ENCODE measurements at regions not wholly inside any gene's neighbourhood (a gene's known extent, or its start where the extent isn't known, plus 50 kb on each side); places are given as distances from the start of the nearest gene placed in this dataset.

DNA sequence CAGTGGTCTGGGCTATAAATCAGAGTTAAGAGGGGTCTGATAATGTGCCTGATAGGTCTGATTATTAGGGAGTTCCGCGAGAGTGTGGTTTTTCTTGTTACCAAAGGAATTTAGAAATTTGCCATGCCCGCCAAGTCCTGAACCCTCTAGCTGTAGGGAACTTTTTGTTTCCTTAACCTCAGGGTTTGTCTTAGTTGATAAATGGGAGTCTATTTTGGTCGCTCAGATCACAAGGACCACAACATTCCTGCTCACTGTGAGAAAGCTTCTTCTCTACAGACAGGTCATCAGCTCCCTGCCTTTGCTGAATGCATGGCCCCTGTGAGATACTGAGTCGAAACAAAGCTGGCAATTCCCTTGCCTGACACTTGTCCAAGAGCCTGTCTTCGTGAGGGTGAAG lies 497.8 kb downstream of the HS3ST4 start:
- no peak for DNase-seq (ENCODE audit: low read depth, low spot score)
- TF ChIP-seq, protein P1, sequence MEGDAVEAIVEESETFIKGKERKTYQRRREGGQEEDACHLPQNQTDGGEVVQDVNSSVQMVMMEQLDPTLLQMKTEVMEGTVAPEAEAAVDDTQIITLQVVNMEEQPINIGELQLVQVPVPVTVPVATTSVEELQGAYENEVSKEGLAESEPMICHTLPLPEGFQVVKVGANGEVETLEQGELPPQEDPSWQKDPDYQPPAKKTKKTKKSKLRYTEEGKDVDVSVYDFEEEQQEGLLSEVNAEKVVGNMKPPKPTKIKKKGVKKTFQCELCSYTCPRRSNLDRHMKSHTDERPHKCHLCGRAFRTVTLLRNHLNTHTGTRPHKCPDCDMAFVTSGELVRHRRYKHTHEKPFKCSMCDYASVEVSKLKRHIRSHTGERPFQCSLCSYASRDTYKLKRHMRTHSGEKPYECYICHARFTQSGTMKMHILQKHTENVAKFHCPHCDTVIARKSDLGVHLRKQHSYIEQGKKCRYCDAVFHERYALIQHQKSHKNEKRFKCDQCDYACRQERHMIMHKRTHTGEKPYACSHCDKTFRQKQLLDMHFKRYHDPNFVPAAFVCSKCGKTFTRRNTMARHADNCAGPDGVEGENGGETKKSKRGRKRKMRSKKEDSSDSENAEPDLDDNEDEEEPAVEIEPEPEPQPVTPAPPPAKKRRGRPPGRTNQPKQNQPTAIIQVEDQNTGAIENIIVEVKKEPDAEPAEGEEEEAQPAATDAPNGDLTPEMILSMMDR (IDR thresholded peaks at IDR 0.05; ENCODE audit: low read depth, low read length), result no peak
- in situ Hi-C loops (cut with HindIII; ENCODE audit: low sequenced_read_pairs), result no loop called here
- H3K4me3 ChIP-seq (ENCODE audit: low read depth, low read length), result no peak overlapping the region

DNA sequence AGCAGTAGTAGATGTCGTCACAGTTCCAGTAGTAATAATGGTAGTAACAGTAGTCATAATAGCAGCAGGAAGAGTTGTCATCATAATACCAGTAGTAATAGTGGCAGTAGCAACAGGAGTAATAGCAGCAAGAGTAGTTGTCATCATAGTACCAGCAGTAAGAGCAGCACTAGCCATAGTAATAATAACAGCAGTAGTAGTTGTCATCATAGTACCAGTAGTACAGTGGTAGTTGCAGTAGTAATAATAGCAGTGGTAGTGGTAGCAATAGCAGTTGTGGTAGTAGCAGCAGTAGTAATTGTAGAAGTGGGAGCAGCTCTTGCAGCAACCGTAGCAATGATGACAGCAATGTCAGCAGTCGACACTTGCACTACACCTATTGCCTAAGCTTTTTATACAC lies 502.8 kb downstream of the HS3ST4 start:
- TF ChIP-seq, protein P1 (IDR thresholded peaks at IDR 0.05; ENCODE audit: low read depth, low read length), result no peak
- in situ Hi-C loops (cut with HindIII; ENCODE audit: low sequenced_read_pairs), result no loop called here
- DNase-seq (ENCODE audit: low read depth, low spot score), result no peak
- no peak overlapping the region for H3K4me3 ChIP-seq (ENCODE audit: low read depth, low read length)

DNA sequence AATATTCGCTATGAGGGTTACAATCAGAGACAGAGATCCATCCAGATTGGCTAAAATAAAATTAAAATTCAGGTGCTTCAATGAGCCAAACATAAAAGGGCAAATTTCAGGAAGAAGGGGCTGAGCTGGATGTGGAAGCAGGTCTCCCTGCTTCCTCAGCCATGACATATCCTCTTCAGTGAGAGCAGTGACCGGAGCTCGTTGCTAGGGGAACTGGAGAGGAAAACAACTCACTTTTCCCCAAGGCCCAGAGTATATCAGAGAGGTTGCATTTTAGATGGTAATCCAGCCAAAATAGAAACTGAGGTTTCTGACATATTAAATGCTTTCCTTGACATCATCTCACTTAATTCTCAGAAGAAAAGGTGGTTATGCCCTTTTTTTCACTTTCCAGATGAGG lies 503.5 kb downstream of the HS3ST4 start:
- TF ChIP-seq, protein P1 (IDR thresholded peaks at IDR 0.05; ENCODE audit: low read depth, low read length), result no peak
- H3K4me3 ChIP-seq (ENCODE audit: low read depth, low read length), result no peak overlapping the region
- in situ Hi-C loops (cut with HindIII; ENCODE audit: low sequenced_read_pairs), result no loop called here
- no peak for DNase-seq (ENCODE audit: low read depth, low spot score)

DNA sequence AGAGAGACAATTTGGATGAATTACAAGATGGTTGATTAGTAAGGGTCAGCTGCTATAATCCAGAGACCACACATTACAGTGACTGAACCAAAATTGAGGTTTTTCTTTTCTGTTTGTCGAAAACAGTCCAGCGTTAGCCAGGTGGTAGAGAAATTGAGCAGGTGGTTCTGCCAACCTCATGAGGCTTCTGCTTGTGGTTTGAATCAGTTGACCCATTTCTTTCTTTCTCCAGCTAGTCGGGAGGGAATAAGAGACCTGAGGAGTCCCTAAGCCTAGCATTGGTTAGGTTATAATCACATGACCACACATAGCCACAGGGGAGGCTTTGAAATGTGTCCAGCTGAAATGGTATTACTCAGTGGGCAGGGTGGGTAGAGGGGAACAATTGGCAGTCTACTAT lies 504.6 kb downstream of the HS3ST4 start:
- DNase-seq (ENCODE audit: low read depth, low spot score), result no peak
- in situ Hi-C loops (cut with HindIII; ENCODE audit: low sequenced_read_pairs), result no loop called here
- TF ChIP-seq, protein P1 (IDR thresholded peaks at IDR 0.05; ENCODE audit: low read depth, low read length), result no peak
- H3K4me3 ChIP-seq (ENCODE audit: low read depth, low read length), result no peak overlapping the region

DNA sequence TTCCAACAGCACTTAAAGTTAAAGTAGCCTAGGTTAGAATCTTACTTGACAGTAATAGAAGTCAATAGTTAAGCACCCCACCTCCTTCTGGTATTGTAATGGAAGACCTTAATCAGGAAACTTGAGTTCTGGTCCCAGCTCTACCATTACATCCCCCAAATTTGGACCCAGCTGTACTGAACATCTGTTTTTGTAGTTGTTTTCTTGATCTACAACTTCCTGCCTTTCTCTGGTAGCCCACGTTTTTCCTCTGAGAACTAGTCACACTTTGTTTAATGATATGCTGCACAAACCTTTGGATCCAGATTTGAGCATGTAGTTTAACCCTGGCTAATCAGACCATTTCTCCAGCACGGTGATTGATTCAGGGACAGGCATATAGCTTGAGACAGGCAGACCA lies 505.0 kb downstream of the HS3ST4 start:
- in situ Hi-C loops (cut with HindIII; ENCODE audit: low sequenced_read_pairs), result no loop called here
- no peak for DNase-seq (ENCODE audit: low read depth, low spot score)
- H3K4me3 ChIP-seq (ENCODE audit: low read depth, low read length), result no peak overlapping the region
- TF ChIP-seq, protein P1 (IDR thresholded peaks at IDR 0.05; ENCODE audit: low read depth, low read length), result no peak

DNA sequence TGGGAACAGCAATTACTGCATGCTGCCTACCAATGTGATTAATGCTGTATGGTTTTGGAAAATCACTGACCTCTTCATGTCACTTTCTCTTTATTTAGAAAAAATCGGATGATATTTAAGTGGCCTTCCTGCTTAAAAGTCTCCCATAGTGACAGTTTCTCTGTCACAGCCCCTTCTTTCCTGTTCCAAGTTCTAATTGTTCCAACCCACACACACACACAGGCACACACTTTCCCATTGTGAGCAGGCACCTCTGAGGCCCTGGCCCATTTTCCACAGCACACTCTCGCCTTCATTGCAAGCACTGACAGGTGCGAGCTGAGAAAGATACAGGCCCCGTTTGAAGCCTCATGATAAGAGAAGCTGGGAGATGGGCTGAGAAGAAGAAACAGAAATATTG lies 505.9 kb downstream of the HS3ST4 start:
- DNase-seq (ENCODE audit: low read depth, low spot score), result no peak
- TF ChIP-seq, protein P1 (IDR thresholded peaks at IDR 0.05; ENCODE audit: low read depth, low read length), result no peak
- H3K4me3 ChIP-seq (ENCODE audit: low read depth, low read length), result no peak overlapping the region
- in situ Hi-C loops (cut with HindIII; ENCODE audit: low sequenced_read_pairs), result no loop called here

DNA sequence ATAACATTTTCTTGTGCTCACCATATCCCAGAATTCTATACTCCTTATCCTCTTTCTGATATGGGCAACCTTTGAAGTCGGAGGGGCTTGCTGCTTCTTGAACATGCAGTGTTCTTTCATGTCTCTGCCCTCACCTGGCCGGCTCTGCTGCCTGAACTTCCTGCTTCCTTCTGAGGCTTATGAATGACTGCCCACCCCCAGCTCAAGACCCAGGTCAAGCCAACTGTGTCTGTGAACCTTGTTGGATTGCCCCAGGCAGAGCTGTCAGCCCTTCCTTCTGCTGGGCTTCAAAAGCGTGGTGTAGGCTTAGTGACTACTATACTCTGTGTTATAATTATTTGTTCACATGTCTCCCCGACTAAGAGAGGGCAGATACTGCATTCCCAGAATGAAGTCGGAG lies 506.5 kb downstream of the HS3ST4 start:
- in situ Hi-C loops (cut with HindIII; ENCODE audit: low sequenced_read_pairs), result no loop called here
- no peak for DNase-seq (ENCODE audit: low read depth, low spot score)
- TF ChIP-seq, protein P1 (IDR thresholded peaks at IDR 0.05; ENCODE audit: low read depth, low read length), result no peak
- H3K4me3 ChIP-seq (ENCODE audit: low read depth, low read length), result no peak overlapping the region

All from astrocyte of the spinal cord (primary cell).